GM23338 (cell line): ENCODE measurements at regions not wholly inside any gene's neighbourhood (a gene's known extent, or its start where the extent isn't known, plus 50 kb on each side); places are given as distances from the start of the nearest gene placed in this dataset.

Source experiments
- ATAC-seq: fragments of 200-7000 bp; cut with Tn5 transposase; 3 replicates; pipeline ENCODE4 v1.9.1; 2020
- DNase-seq: peaks from one replicate; pipeline ENCODE4 v3.0.0-alpha.2; 2015; ENCODE audit warnings: low spot score
- H2AFZ ChIP-seq: fragments of 200-600 bp; sonication (generic); 2 replicates; pipeline ENCODE4 v1.8.0; 2016; ENCODE audit warnings: antibody characterized with exemption, mild to moderate bottlenecking, moderate library complexity
- H3F3A ChIP-seq: fragments of 200-600 bp; sonication (generic); replicated peaks from 2 replicates; pipeline ENCODE4 v1.8.0; 2017; ENCODE audit warnings: antibody characterized with exemption, mixed run types, low read depth
- H3K27ac ChIP-seq: fragments of 200-600 bp; sonication (generic); 2 replicates; pipeline ENCODE4 v1.6.1; 2016; ENCODE audit warnings: low read depth
- H3K27me3 ChIP-seq: fragments of 200-600 bp; sonication (generic); 2 replicates; pipeline ENCODE4 v1.8.0; 2016; ENCODE audit warnings: mild to moderate bottlenecking, mixed run types, moderate library complexity; ENCODE audit not compliant: insufficient read depth
- H3K36me3 ChIP-seq: fragments of 200-600 bp; sonication (generic); 2 replicates; pipeline ENCODE4 v1.8.0; 2016; ENCODE audit warnings: mild to moderate bottlenecking; ENCODE audit not compliant: insufficient read depth
- H3K4me1 ChIP-seq: fragments of 200-600 bp; sonication (generic); 2 replicates; pipeline ENCODE4 v1.8.0; 2016; ENCODE audit warnings: mild to moderate bottlenecking, moderate library complexity; ENCODE audit not compliant: insufficient read depth
- H3K4me2 ChIP-seq: fragments of 200-600 bp; sonication (generic); 2 replicates; pipeline ENCODE4 v1.7.1; 2017; ENCODE audit warnings: mixed run types
- H3K4me3 ChIP-seq: fragments of 200-600 bp; sonication (generic); 2 replicates; pipeline ENCODE4 v1.6.1; 2016; ENCODE audit warnings: mixed run types
- H3K79me2 ChIP-seq: fragments of 200-600 bp; sonication (generic); replicated peaks from 2 replicates; pipeline ENCODE4 v1.8.0; 2017; ENCODE audit warnings: mild to moderate bottlenecking; ENCODE audit not compliant: insufficient read depth
- H3K9me2 ChIP-seq: fragments of 200-600 bp; sonication (generic); 2 replicates; pipeline ENCODE4 v1.8.0; 2017; ENCODE audit not compliant: insufficient read depth
- H4K20me1 ChIP-seq: fragments of 200-600 bp; sonication (generic); replicated peaks from 2 replicates; pipeline ENCODE4 v1.8.0; 2017; ENCODE audit warnings: mild to moderate bottlenecking; ENCODE audit not compliant: insufficient read depth
- H3K27ac Mint-ChIP-seq: 2 replicates; pipeline ENCODE4 v1.8.0; 2020; ENCODE audit warnings: inconsistent platforms, mild to moderate bottlenecking, moderate library complexity, mixed read lengths
- H3K27me3 Mint-ChIP-seq: 3 replicates; pipeline ENCODE4 v1.8.0; 2022; ENCODE audit warnings: low read depth, mild to moderate bottlenecking, moderate library complexity, mixed read lengths, inconsistent platforms; ENCODE audit not compliant: insufficient read depth, poor library complexity
- H3K36me3 Mint-ChIP-seq: 3 replicates; pipeline ENCODE4 v1.8.0; 2021; ENCODE audit warnings: low read depth, mild to moderate bottlenecking, inconsistent platforms, moderate library complexity, mixed read lengths
- H3K4me1 Mint-ChIP-seq: 3 replicates; pipeline ENCODE4 v1.8.0; 2020; ENCODE audit warnings: mild to moderate bottlenecking, inconsistent platforms, mixed read lengths
- H3K4me3 Mint-ChIP-seq: 3 replicates; pipeline ENCODE4 v1.8.0; 2021; ENCODE audit warnings: moderate library complexity, mild to moderate bottlenecking, inconsistent platforms, mixed read lengths
- H3K9me3 Mint-ChIP-seq: 3 replicates; pipeline ENCODE4 v1.8.0; 2020; ENCODE audit warnings: moderate library complexity, mild to moderate bottlenecking, inconsistent platforms, mixed read lengths
- CTCF ChIP-seq, 2 experiments: fragments of 200-600 bp in 1 of 2; sonication (generic) in 1 of 2; conservative IDR thresholded peaks; 2 replicates each; pipeline versions ENCODE4 v1.5.1 to v1.6.1; 2016 to 2017; ENCODE audit warnings: antibody characterized with exemption in 2 of 2, low read depth in 2 of 2, mild to moderate bottlenecking in 2 of 2, moderate library complexity in 1 of 2
- EZH2phosphoT487 ChIP-seq: fragments of 200-600 bp; sonication (generic); IDR thresholded peaks from one replicate; pipeline ENCODE4 v1.8.1; 2018; ENCODE audit warnings: antibody characterized with exemption; ENCODE audit not compliant: unreplicated experiment
- JUNB ChIP-seq: IDR thresholded peaks from one replicate; pipeline ENCODE4 v1.6.1; 2016; ENCODE audit warnings: antibody characterized with exemption; ENCODE audit not compliant: unreplicated experiment
- POLR2AphosphoS5 ChIP-seq: IDR thresholded peaks from 2 replicates; pipeline ENCODE4 v1.6.1; 2016; ENCODE audit warnings: antibody characterized with exemption, low read depth
- STAT1 ChIP-seq: IDR thresholded peaks from one replicate; pipeline ENCODE4 v1.6.1; 2016; ENCODE audit warnings: antibody characterized with exemption; ENCODE audit not compliant: unreplicated experiment
- ZNF114 ChIP-seq: fragments of 250-450 bp; sonication (Bioruptor Pico); IDR thresholded peaks from 2 replicates; pipeline ENCODE4 v1.5.0; 2020; ENCODE audit warnings: mild to moderate bottlenecking, moderate library complexity
- ZNF331 ChIP-seq: fragments of 250-450 bp; sonication (Bioruptor Pico); IDR thresholded peaks from 2 replicates; pipeline ENCODE4 v1.5.0; 2020; ENCODE audit warnings: low read depth, mild to moderate bottlenecking, moderate library complexity
- ZNF462 ChIP-seq: fragments of 250-450 bp; sonication (Bioruptor Pico); IDR thresholded peaks from 2 replicates; pipeline ENCODE4 v1.5.0; 2020; ENCODE audit warnings: mild to moderate bottlenecking, moderate library complexity

GRCh38 chrX:13899607-13900006 lies 82.7 kb upstream of the GPM6B start:
- ATAC-seq (no peak), DNase-seq (no peak)
- Histone ChIP-seq H3K4me3 (no peak overlapping the region), H3K9me2 (no peaks in the 10 kb centered on the region; the same call in 1 of the 2 replicates), H3K79me2 (peaks cover 76% of the 10 kb centered on the region), H4K20me1 (no peaks in the 10 kb centered on the region), H3K27ac (no peak overlapping the region), H3K4me2 (no peak overlapping the region), H3K36me3 (no peaks in the 10 kb centered on the region), H3K4me1 (peaks cover 11% of the 10 kb centered on the region), H2AFZ (no peak overlapping the region), H3K27me3 (no peaks in the 10 kb centered on the region), H3F3A (no peaks in the 10 kb centered on the region)
- Mint-ChIP-seq H3K9me3 (no peaks in the 10 kb centered on the region), H3K4me1 (peaks cover 19% of the 10 kb centered on the region), H3K27ac (no peak overlapping the region), H3K4me3 (no peak overlapping the region), H3K36me3 (peaks cover 16% of the 10 kb centered on the region; the same call in 2 of the 3 replicates), H3K27me3 (no peaks in the 10 kb centered on the region)
- TF ChIP-seq EZH2phosphoT487 (no peak), CTCF (conservative IDR thresholded peaks at IDR 0.05; ENCODE audit: low read depth in 2 of 2) (no peak), POLR2AphosphoS5 (no peak), ZNF331 (CRISPR knock-in tag) (no peak), ZNF462 (no peak), ZNF114 (CRISPR knock-in tag) (no peak), STAT1 (no peak), JUNB (no peak)
